GM12864 (cell line): ENCODE measurements at regions not wholly inside any gene's neighbourhood (a gene's known extent, or its start where the extent isn't known, plus 50 kb on each side); places are given as distances from the start of the nearest gene placed in this dataset.

Experiments used
- DNase-seq: peaks from one replicate; pipeline ENCODE4 v3.0.0-alpha.2; 2011; ENCODE audit warnings: low read depth
- H3K4me3 ChIP-seq: 2 replicates; pipeline ENCODE4 v1.5.1; 2011; ENCODE audit warnings: mild to moderate bottlenecking, low read depth, low read length, control low read depth
- TF ChIP-seq, protein P1 (sequence below): IDR thresholded peaks from 2 replicates; pipeline ENCODE4 v1.5.1; 2011; ENCODE audit warnings: low read depth, mild to moderate bottlenecking, moderate library complexity, low read length, control low read depth, inconsistent platforms; ENCODE audit errors: missing control alignments

GRCh38 chr7:157061979-157062378 is 51.5 kb upstream of the MNX1 start:
- H3K4me3 ChIP-seq = no peak overlapping the region
- no peak for DNase-seq
- TF ChIP-seq, protein P1, sequence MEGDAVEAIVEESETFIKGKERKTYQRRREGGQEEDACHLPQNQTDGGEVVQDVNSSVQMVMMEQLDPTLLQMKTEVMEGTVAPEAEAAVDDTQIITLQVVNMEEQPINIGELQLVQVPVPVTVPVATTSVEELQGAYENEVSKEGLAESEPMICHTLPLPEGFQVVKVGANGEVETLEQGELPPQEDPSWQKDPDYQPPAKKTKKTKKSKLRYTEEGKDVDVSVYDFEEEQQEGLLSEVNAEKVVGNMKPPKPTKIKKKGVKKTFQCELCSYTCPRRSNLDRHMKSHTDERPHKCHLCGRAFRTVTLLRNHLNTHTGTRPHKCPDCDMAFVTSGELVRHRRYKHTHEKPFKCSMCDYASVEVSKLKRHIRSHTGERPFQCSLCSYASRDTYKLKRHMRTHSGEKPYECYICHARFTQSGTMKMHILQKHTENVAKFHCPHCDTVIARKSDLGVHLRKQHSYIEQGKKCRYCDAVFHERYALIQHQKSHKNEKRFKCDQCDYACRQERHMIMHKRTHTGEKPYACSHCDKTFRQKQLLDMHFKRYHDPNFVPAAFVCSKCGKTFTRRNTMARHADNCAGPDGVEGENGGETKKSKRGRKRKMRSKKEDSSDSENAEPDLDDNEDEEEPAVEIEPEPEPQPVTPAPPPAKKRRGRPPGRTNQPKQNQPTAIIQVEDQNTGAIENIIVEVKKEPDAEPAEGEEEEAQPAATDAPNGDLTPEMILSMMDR = no peak

GRCh38 chr7:157065046-157065445 is 54.6 kb upstream of the MNX1 start:
- TF ChIP-seq, protein P1 = no peak
- no peak overlapping the region for H3K4me3 ChIP-seq
- DNase-seq = no peak

DNA sequence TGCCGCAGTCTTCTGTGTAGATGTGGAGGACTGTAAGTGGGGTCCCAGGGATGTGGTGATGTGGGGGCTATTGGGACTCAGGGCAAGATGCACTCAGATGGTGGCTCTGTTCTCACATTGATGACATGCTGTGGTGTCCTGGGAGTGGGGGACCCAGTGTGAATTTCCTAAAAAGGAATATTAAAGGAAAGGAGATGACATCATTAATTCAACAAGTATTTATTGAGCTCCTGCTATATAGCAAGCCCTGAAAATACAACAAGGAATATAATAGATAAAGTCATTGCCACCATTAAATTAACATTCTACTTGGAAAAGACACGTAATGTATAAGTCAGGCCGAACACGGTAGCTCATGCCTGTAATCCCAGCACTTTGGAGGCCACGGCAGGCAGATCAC is 61.9 kb upstream of the MNX1 start:
- H3K4me3 ChIP-seq = no peak overlapping the region
- TF ChIP-seq, protein P1 = no peak
- DNase-seq = no peak

DNA sequence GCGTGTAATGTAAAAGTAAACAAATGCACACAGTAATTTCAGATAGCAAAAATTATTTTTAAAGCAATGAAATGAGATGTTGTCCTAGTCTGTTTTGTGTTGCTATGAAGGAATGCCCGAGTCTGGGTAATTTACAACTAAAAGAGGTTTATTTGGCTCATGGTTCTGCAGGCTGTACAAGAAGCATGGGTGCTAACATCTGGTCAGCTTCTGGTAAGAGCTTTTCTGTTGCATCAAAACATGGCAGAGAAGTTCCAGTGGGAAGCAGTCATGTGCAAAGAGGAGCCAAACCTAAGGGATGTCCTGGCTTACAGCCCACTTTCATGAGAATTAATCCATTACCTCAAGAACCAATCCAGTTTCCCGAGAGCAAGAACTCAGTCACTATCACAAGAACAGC is 62.9 kb upstream of the MNX1 start:
- TF ChIP-seq, protein P1 = no peak
- no peak overlapping the region for H3K4me3 ChIP-seq

DNA sequence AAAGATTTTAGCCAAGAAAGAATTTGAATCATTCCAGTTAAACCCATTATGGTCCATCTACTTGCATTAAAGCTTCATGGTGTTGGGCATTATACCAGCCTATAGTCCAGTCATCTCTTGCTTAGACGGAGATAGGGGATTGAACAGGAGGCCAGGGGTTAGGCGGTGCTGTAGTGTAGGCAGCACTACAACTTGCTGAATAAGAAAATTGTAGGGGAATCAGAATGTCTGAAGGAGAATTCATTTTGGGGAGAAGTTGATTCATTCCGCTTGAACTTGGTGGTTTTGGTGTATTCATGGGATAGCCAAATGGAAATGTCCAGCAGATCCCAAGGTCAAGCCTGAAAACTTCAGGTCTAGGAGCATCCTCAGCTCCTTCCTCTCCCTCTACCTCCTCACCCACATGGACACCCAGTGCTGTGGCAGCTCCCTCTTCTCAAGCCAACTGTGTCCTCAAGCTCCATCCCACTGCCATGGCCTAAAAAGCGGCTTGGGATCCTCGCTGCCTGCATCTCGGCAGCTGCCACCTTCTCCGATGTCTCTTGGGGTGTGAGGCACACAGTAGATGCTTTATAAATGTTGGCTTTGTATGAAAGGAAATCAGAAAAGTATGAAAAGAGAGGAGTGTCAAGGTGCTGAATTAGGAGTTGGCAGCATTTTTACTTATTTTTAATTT is 63.6 kb upstream of the MNX1 start:
- DNase-seq = no peak
- H3K4me3 ChIP-seq = no peak overlapping the region
- TF ChIP-seq, protein P1 = no peak

More for the DNA sequence above, 62.9 kb upstream of the MNX1 start:
- DNase-seq = no peak

- TF ChIP-seq, protein P1 = no peak
- DNase-seq = no peak
- no peak overlapping the region for H3K4me3 ChIP-seq
These were observed 62.3 kb upstream of the UBE3C start for GRCh38 chr7:157076466-157076865.

DNA sequence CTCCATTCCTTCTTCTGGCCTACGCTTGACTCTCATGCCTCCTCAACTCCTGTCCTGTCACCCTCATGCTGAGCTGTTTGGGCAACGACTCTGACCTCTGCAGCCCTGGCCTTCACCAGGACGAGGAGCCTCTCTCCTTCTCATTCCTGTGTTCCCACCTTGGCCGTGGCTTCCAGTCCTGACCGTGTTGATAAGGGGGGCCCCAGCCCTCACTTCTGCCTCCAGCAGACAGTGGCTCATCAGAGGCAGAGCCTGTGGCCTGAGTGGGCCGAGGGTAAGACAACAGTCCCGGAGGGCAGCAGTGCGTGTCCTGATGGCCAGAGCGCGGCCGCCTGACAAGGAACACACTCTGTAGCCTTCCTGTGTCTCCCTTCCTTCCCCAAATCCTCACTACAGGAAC is 61.7 kb upstream of the UBE3C start:
- H3K4me3 ChIP-seq = no peak overlapping the region
- TF ChIP-seq, protein P1 = no peak
- no peak for DNase-seq
